ENCODE measurements at regions not wholly inside any gene's neighbourhood (a gene's known extent, or its start where the extent isn't known, plus 50 kb on each side); places are given as distances from the start of the nearest gene placed in this dataset.

- no peak overlapping the region for H3K27ac ChIP-seq
- H3K4me2 ChIP-seq, result no peak overlapping the region
- no peak for DNase-seq (ENCODE audit: low read depth in 1 of 2, low spot score in 1 of 2)
- no peak for TF ChIP-seq PBX3 (IDR thresholded peaks at IDR 0.05)
- CTCF ChIA-PET, result no interaction called here
- ATAC-seq, result no peak
- H3K4me1 ChIP-seq, result no peaks in the 10 kb centered on the region
- H3K9me3 ChIP-seq, result no peaks in the 10 kb centered on the region
- POLR2A ChIA-PET, result no interaction called here
- WGBS (ENCODE audit: missing lambda C conversion rate), result 19% methylated on average over 3 of the region's 3 CpGs
- no peak for FAIRE-seq
- no peak overlapping the region for H3K4me3 ChIP-seq
These were observed 1025.0 kb downstream of the ZPLD1 start for GRCh38 chr3:103459815-103460214.

DNA sequence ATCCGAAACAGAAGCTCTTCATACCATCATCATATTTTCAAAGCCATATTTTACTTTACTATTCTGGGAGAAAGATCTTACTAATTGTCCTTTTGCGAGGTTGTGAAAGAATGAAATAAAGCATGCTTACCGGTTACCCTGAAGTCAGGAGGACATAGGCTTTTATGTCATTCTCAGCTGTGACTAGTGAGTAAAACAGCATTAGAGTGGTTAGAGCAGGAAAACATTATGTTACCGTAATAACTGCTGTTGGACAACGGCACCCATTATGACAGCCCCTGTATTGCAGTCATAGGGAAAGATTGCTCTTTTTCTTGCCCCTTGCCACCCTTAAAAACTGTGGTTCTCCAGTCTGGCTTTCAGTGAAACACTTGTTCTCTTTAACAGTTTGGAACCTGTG, 1035.7 kb downstream of the ZPLD1 start:
- no peaks in the 10 kb centered on the region for H3K9me3 ChIP-seq
- POLR2A ChIA-PET, result no interaction called here
- H3K4me2 ChIP-seq, result no peak overlapping the region
- WGBS (ENCODE audit: missing lambda C conversion rate), result 34% methylated on average over 5 of the region's 5 CpGs
- CTCF ChIA-PET, result no interaction called here
- DNase-seq (ENCODE audit: low read depth in 1 of 2, low spot score in 1 of 2), result no peak
- no peak for FAIRE-seq
- TF ChIP-seq RCOR1 (IDR thresholded peaks at IDR 0.05; ENCODE audit: low read depth, low read length) (no peak), RNF2 (IDR thresholded peaks at IDR 0.05; ENCODE audit: borderline replicate concordance, low read depth) (no peak), HES2 (IDR thresholded peaks at IDR 0.05) (no peak), TP53 (CRISPR knock-in tag; IDR thresholded peaks at IDR 0.05) (no peak), ZSCAN20 (CRISPR knock-in tag; IDR thresholded peaks at IDR 0.05) (no peak), TFCP2L1 (CRISPR knock-in tag; IDR thresholded peaks at IDR 0.05) (no peak), ZNF302 (CRISPR knock-in tag; IDR thresholded peaks at IDR 0.05) (no peak), NPAS2 (CRISPR knock-in tag; IDR thresholded peaks at IDR 0.05; ENCODE audit: borderline replicate concordance) (no peak), GATA3 (IDR thresholded peaks at IDR 0.05; ENCODE audit: borderline replicate concordance) (no peak)
- TF ChIP-seq, protein P1, sequence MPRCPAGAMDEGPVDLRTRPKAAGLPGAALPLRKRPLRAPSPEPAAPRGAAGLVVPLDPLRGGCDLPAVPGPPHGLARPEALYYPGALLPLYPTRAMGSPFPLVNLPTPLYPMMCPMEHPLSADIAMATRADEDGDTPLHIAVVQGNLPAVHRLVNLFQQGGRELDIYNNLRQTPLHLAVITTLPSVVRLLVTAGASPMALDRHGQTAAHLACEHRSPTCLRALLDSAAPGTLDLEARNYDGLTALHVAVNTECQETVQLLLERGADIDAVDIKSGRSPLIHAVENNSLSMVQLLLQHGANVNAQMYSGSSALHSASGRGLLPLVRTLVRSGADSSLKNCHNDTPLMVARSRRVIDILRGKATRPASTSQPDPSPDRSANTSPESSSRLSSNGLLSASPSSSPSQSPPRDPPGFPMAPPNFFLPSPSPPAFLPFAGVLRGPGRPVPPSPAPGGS (IDR thresholded peaks at IDR 0.05), result no peak
- H3K4me3 ChIP-seq, result no peak overlapping the region
- H3K4me1 ChIP-seq, result no peaks in the 10 kb centered on the region
- ATAC-seq, result no peak
- no peak overlapping the region for H3K27ac ChIP-seq

DNA sequence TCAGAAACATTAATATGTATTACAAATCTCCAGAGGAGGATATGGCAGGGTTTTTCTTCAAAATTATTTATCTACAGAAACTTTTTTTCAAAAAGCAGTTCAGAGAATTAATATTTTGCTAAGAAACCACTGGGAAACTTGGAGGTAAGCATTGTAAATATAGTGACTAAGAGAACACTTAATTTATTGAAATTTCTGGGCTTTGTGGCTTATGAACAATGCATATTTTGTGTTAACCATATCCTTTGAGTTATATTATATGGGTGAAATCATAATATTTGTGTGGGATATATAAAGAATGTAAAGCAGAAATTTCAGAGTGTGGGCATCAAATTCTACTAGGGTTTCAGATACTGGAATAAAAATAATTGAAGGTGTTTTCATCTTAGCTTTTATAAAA, 1059.2 kb downstream of the ZPLD1 start:
- CTCF ChIA-PET, result no interaction called here
- Histone ChIP-seq H3K27ac (no peak overlapping the region), H3K4me1 (no peaks in the 10 kb centered on the region), H3K9me3 (no peaks in the 10 kb centered on the region), H3K4me2 (no peak overlapping the region), H3K4me3 (no peak overlapping the region)
- FAIRE-seq (no peak), DNase-seq (ENCODE audit: low read depth in 1 of 2, low spot score in 1 of 2) (no peak), ATAC-seq (no peak)
- TF ChIP-seq ESRRA (IDR thresholded peaks at IDR 0.05; ENCODE audit: borderline replicate concordance, low read length) (no peak), KDM1A (IDR thresholded peaks at IDR 0.05; ENCODE audit: low read depth) (no peak), ZC3H11A (IDR thresholded peaks at IDR 0.05) (no peak), ZFP36 (IDR thresholded peaks at IDR 0.05; ENCODE audit: borderline replicate concordance, partially characterized antibody) (no peak), HEYL (CRISPR knock-in tag; IDR thresholded peaks at IDR 0.05) (no peak), E2F6 (IDR thresholded peaks at IDR 0.05; ENCODE audit: borderline replicate concordance, low read depth) (no peak), CEBPB (IDR thresholded peaks at IDR 0.05) (no peak), CBX2 (IDR thresholded peaks at IDR 0.05; ENCODE audit: borderline replicate concordance, low read depth) (no peak), RAD21 (conservative IDR thresholded peaks at IDR 0.05 in 1 of 2, IDR thresholded peaks at IDR 0.05 in 1 of 2) (no peak)
- TF ChIP-seq, protein P2, sequence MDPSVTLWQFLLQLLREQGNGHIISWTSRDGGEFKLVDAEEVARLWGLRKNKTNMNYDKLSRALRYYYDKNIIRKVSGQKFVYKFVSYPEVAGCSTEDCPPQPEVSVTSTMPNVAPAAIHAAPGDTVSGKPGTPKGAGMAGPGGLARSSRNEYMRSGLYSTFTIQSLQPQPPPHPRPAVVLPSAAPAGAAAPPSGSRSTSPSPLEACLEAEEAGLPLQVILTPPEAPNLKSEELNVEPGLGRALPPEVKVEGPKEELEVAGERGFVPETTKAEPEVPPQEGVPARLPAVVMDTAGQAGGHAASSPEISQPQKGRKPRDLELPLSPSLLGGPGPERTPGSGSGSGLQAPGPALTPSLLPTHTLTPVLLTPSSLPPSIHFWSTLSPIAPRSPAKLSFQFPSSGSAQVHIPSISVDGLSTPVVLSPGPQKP (IDR thresholded peaks at IDR 0.05; ENCODE audit: low read depth, low read length), result no peak
- TF ChIP-seq, protein P3, sequence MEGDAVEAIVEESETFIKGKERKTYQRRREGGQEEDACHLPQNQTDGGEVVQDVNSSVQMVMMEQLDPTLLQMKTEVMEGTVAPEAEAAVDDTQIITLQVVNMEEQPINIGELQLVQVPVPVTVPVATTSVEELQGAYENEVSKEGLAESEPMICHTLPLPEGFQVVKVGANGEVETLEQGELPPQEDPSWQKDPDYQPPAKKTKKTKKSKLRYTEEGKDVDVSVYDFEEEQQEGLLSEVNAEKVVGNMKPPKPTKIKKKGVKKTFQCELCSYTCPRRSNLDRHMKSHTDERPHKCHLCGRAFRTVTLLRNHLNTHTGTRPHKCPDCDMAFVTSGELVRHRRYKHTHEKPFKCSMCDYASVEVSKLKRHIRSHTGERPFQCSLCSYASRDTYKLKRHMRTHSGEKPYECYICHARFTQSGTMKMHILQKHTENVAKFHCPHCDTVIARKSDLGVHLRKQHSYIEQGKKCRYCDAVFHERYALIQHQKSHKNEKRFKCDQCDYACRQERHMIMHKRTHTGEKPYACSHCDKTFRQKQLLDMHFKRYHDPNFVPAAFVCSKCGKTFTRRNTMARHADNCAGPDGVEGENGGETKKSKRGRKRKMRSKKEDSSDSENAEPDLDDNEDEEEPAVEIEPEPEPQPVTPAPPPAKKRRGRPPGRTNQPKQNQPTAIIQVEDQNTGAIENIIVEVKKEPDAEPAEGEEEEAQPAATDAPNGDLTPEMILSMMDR (IDR thresholded peaks at IDR 0.05), result no peak
- TF ChIP-seq, protein P1 (IDR thresholded peaks at IDR 0.05), result no peak
- POLR2A ChIA-PET, result no interaction called here

Data from A549 (cell line).